Activated CD4-positive, alpha-beta T cell treated with anti-CD3 and anti-CD28 coated beads, Interleukin-10, Interleukin-2, amounts not matched to agents 100 ng/mL and 50 ng/mL, durations not matched to agents 16 hours and 8 hours (primary cell): ENCODE measurements at regions not wholly inside any gene's neighbourhood (a gene's known extent, or its start where the extent isn't known, plus 50 kb on each side); places are given as distances from the start of the nearest gene placed in this dataset.
"Not testable (repeated sequence)": the region's sequence is repeated elsewhere in the genome, so short reads cannot be mapped to it uniquely, and the experiment has no call there.

ENCODE experiments used
- DNase-seq: peaks from one replicate; pipeline ENCODE4 v3.0.0-alpha.2; 2020

DNA sequence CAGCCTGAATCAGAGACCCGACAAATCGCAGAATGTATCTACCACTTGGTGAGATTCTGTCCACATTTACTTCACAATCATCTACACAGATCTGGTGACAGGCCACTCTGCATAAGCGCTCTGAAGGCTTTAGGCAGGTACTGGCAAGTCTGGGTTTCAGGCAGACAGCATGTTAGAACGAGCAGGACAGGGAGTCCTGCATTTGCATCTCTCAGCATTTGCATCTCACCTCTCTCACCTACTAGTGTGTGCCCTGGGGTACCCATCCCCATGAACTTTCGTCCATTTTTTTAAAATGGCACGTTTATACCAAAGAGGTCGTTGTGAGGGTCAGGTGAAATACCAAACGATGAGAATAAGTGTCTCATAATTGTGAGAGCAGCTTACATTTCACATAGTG is 108.2 kb downstream of the SPATA31A1 start:
- not testable (repeated sequence) for DNase-seq

DNA sequence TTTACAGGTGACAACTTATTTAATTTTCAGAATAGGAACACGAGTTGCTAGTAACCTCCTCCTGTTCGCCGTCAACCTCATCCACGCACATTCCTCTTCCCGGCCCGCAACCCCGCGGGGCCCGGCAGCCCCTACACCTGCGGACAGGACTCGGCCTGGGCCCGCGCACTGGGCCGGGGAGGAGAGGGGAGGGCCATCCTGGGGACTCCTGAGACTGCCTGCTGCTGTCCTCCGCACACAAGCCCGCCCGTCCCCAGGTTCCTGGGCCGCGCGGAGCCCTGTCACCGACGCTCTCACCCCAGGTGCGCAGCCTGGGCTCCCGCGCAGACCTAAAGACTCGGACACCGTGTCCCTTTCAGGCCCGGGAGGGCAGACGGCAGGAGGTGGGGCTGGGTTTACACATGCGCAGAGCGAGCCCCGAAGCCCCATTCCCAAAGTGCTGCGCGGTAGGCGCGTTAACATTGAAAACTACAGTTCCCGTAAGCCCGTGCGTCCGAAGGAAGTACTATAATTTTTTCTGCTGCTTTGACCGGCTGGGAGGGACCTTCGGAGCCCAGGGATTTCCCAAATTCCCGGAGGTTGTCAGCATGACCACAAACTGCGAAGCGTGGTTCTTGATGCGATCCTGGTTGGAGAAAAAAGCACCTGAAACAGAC is 108.8 kb downstream of the SPATA31A1 start:
- peak; percentile 89 for DNase-seq

DNA sequence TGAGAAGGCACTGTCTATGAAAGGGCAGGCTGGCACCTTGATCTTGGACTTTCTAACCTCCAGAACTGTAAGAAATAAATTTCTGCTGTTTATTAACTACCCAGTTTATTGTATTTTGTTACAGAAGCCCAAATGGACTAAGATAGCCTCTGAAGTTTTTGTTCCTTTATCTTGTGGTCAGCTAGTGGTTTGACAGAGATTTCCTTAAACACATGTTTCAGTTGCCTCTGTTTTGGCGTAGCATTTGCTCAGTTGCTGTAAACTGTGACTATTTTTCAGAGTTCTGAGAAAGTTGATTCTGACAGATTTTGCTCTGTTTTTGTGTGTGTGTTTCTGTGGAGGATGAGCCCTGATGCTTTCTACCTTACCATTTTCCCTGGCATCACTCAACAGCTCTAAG is 119.0 kb downstream of the SPATA31A1 start:
- DNase-seq, result not testable (repeated sequence)

DNA sequence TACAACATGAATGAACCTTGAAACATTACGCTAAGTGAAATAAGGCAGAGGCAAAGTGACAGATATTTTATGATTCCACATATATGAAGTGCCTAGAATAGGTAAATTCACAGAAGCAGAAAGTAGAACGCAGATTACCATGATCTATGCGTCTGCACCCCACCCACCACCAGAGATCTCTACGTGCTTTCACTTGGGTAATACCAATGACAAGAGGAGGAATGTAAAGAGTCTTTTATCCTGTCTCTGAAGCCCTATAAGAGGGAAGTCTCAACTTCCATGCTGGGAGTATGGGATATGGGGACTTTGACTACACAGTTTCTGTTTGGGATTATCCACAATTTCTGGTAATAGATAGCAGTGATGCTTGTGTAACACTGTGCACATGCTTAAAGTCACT is 127.6 kb downstream of the SPATA31A1 start:
- not testable (repeated sequence) for DNase-seq

DNA sequence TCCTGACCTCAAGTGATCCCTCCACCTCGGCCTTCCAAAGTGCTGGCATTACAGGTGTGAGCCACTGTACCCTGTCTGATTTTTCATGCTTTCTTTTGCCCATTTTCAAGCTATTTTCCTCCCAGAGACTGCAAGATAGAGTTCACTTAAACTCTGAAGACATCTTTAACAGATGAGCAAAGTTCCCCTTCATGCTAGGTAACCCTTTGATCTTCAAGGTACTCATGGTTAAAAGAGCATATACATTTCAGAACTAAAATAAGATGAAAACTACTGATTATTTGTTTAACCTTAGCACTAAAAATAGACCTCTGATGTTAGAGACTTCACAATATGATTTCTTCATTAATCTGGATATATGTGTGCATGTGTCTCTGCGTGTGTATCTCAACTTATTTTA is 128.4 kb downstream of the SPATA31A1 start:
- not testable (repeated sequence) for DNase-seq

DNA sequence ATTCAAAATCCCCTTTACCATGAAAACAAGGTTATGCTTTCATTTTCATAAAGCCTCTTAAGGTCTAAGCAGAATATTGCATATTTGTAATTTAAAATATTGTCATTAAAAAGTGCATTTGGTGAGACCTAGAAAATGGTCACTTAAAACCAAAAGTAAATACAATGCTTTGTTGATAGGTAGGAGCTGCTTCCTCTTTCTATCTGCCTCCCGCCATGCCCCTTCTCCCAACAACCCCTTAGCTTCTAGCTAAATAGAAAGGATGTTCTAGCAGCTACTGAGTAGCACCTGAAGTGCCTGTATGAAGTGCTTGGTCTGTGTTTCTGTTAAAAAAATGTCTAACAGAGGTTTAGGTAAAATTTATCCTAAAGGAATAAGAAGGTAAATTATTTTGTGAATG is 128.8 kb downstream of the SPATA31A1 start:
- DNase-seq, result not testable (repeated sequence)

DNA sequence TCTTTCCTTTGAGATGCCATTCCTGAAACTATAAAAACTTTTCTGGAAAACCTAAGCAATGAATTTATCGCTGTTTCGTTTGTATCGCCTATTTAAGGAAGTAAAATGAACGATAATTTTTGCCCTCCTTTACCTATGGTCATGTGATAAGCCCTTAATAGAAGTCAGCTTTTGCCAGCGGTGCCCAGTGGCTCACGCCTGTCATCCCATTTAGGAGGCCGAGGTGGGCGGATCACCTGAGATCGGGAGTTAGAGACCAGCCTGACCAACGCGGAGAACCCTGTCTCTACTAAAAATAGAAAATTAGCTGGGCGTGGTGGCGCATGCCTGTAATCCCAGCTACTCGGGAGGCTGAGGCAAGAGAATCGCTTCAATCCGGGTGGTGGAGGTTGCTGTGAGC is 132.0 kb downstream of the SPATA31A1 start:
- not testable (repeated sequence) for DNase-seq

DNA sequence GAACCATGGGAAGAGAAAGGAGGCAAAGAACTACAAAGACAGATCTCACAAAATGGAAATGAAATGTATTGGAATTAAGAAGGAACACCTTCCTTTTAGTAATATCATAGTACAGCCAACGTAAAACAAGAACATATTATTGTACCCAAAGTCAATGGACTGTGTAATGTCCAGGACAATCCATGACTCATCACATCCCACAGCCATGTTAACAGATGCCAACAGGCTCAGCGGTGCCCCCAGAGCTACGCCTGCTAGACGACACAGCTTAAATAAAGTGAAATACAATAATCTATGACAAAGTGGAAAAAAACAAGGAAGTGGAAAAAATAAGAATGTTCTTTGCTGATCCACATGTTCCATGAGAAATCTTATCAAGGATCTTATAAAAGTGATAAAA is 140.8 kb downstream of the SPATA31A1 start:
- DNase-seq, result not testable (repeated sequence)

DNA sequence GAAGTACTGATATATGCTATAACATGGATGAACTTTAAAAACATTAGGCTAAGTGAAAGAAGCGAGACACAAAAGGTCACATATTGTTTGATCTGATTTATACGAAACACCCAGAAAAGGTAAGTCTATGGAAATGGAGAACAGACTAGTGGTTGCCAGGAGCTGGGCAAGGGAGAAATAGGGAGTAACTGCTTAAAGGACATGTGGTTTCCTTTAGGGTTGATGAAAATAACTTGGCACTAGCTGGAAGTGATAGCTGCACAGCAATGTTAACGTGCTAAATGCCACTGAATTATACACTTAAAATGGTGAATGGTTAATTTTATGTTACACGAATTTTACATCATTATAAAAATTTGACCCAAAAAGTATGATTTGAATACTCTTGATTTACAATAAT is 147.7 kb downstream of the SPATA31A1 start:
- DNase-seq, result not testable (repeated sequence)

DNA sequence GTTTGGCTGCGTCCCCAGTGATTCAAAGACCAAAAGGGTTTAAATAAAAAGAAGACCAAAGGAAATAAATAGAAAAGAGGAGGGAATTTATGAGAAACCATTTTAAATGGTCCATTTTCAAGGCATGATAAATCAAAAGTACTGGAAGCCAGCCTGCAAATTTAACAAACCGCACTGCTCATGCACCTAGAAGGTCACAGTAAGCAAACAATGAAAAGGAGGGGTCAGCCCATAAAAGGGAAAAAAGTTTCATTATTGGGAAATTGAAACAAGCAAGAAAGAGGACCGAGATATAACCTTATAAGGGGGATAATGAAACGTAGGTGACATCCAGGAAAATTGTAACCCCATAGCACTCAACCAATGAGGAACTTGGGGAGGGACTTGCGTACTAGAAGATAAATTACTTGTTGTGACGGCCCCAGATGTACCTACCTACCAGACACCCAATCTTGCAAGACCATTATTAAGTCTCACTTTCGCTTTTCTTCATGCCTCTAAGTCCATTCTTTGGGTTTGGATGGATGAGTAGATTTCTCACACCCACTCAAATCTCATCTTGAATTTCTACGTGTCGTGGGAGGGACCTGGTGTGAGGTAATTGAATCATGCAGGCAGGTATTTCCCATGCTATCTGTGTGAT is 172.0 kb downstream of the SPATA31A1 start:
- not testable (repeated sequence) for DNase-seq

DNA sequence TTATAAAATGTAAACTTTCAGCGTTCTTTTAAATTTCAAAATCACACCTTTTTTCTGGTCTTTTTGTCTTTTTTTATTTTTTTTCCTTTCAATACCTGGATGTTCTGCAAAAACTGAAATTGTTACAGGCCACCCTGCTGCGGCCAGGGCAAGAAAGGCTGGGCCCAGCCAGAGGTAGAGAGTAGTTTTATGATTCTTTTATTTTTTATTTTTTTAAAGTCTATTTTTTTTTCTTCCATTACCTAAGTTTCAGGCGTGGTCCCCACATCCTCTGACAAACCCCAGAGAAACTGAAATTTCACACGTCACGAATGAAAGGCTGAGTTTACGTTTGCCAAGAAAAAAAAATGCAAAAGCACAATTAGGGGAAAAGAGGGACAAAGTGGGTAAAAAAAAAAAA is 177.1 kb downstream of the SPATA31A1 start:
- DNase-seq, result not testable (repeated sequence)

DNA sequence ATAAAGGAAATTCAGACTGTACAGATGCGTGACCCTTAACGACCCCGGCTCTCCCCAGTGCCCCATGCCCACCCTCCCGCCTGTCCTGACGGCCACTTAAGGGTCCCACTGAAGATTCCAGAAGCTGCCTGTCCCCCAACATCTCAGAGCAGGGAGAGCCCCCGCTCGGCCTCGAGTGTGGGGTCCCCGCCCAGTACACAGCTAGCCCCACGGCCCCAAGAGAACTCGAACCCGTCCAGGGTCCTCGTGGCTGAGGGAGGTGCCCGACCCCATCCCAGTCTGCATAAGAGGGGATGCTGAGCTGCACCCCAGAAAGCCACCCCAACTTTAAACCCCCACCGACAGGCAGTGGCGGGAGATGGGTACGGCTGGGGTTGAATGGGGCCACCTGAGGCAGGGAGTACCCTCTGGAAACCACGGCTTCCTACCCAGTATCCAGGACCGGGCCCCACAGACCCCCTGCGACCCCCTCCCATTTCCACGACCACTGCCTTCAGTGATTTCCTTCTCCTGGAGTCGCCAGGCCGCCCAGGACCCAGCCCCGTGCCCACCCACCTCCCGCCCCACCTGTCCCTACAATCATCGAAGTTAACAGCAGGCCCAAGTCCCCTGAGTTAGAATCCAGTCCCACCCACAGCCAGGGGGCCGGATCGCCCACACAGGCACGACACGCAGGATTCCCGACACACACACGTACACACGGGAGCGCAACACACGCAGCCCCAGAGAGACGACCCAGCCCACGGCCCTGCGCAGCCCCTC is 177.7 kb downstream of the SPATA31A1 start:
- not testable (repeated sequence) for DNase-seq

DNA sequence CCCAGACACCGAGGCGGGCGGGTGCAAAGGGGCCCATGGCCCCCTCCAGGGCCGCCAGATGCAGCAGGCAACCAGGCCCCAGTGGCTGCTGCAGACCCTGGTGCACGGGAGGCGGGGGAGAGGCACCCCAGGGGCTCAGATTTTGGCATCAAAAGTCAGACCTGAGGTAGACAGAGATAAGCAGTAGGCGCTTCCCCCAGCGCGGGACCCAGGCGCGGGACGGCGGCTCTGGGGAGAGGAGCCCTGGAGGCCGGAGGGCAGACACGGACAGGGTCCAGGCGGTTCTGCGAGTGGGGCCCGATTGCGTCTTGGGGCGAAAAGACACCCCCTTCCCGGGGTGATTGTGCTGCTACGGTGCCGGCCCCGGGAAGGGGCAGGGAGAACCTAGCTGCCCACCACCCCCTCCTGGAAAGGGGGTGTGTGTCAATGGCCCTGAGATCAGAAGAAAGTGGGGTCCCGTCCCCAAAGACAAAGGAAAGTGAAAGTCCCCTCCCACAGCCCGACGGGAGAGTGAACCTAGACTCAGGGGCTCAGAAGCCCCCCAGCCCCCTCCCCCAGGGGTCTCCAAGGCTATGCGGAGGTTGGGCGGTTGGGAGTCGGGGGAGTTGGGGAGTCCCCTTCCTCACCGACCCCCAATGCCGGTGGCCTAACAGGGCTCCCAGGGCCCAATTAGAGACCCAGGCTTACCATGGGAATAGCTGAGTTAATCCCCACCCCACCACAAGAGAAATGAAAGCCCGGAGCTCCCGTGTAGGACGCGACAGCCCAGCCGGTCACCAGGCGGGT is 178.5 kb downstream of the SPATA31A1 start:
- not testable (repeated sequence) for DNase-seq

DNA sequence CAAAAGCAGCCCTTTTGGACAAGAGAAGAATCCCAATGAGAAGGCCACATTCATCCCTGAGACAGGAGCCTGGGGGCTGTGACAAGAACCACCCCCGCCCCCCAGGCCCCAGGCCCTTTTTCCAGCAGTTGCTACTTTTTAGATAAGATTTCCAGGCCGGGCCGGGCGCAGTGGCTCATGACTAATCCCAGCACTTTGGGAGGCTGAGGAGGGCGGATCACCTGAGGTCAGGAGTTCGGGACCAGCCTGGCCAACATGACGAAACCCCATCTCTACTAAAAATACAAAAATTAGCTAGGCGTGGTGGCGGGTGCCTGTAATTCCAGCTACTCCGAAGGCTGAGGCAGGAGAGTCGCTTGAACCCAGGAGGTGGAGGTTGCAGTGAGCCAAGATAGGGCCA is 179.4 kb downstream of the SPATA31A1 start:
- not testable (repeated sequence) for DNase-seq

DNA sequence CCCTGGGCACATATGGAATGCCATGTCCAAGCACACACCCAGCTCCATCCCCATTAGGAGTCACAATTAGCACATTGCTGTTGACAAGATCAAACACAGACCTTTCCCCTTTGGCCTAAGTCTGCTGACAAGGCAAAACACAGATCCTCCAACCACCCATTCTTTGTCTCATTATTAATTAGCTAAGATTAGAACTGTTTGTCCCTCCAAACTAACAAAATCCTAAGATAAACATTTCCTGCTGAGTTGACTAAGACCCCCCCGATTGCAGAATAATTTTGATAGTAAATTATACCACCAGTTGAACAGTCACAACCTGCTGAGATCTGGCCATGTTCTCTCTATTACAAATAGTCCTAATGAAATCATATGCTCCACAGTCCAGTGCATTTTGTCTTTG is 186.7 kb downstream of the SPATA31A1 start:
- not testable (repeated sequence) for DNase-seq

DNA sequence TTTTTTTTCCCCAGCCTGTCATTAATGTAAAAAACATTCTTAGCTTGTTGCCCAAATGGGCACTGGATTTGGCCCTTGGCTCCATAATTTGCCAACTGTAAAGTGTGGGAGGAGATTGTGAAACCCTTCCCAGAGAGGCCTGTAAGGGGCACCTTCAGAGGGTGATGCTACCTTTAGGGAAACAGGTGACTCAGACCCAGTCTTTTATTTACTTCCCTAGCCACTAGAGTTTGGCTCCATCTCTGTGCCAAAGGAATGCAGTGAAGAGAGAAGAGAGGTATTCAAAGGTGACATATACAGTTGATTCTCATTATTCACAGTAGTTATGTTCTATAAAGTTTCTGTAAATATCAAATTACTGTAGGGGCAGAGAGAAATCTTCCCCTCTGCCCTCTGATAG is 189.6 kb downstream of the SPATA31A1 start:
- DNase-seq, result not testable (repeated sequence)

DNA sequence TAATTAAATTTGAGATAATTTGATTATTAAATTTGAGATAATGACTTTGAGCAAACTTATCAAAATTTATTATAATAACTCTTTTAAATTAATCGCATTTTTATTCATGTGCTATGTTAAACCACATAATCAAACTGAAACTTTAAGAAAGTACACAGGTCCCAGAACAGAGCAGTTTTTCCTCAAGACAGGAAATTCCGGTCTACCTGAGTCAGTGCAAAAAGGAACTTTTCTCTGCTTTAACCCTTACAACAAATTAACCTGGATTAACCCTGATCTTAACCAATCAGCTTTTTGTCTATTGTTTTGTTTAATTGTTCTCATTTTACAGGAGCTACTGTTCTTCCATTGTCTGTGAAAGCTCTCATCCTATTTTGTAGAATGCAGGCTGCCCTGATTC is 195.1 kb downstream of the SPATA31A1 start:
- not testable (repeated sequence) for DNase-seq

DNA sequence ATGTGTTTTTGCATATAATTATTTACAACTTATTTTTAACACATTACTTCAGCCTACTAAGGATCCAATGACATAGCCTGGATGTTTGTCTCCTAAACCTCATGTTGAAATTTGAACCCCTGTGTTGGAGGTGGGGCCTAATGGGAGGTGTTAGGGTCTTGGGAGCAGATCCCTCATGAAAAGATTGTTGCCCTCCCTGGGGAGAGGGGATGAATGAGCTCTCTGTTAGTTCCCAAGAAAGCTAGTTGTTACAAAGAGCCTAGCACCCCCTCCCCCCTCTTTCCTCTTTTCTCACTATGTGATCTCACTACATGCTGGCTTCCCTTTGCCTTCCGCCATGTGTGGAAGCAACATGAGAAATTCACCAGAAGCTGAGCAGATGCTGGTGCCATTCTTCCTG is 196.1 kb downstream of the SPATA31A1 start:
- DNase-seq, result not testable (repeated sequence)

DNA sequence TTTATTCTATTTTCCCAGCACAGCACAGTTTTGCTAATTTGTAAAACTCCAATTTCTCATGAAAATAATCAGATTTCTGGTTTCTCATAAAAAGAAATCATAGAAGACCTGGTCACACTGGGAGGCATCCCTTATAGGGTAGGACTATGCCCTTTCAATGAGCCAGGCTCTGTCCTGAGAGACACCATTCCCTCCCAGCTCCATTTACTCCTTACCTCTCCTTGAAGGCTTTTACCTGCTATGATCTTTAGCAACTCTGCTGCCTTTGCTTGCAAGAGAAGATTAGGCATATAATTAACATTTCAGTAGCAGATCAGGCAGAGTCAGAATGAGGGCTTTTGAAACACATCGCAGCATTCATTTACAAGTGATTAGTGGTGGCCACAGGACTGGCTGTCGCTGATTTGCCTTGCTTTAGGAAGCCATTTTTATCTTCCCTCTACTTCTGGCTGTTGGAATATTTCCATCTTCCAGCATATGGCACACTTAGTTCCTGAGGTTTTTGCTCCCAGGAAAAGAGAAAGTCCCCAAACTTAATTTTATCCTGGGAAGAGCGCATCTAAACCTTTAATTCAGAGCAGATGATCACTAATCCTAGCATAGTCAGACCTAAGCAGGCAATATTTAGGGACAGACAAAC is 196.9 kb downstream of the SPATA31A1 start:
- not testable (repeated sequence) for DNase-seq

DNA sequence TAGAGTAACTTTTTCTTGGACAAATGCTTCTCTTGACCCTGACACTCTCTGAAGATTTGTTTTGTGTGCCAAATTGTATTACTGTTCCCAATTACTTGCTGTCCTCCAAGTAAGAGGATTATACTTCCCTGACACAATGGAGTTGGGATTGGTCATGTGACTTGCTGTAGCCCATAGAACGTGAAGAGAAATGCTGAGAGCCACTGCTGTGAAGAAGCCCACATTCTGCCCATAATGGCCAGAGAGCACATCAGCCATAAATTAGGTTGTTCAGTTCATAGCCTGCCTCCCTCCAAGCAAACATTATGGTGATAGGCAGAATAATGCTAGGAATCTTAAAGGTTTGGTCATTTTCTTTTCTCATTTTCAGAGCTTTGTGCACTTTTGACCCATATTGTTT is 198.9 kb downstream of the SPATA31A1 start:
- not testable (repeated sequence) for DNase-seq

DNA sequence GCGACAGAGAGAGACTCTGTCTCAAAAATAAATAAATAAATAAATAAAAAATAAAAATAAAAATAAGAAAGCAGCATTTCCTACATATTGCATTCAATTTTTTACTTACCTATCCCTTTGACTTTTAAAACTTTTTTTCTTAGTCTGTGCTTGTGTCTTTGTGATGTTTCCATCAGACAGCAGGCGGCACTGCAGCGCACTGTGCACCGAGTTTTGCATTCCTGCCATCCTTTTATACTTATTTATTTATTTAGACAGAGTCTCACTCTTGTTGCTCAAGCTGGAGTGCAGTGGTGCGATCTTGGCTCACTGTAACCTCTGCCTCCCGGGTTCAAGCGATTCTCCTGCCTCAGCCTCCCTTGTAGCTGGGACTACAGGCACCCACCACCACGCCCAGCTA is 203.9 kb downstream of the SPATA31A1 start:
- DNase-seq, result peak; percentile 15

DNA sequence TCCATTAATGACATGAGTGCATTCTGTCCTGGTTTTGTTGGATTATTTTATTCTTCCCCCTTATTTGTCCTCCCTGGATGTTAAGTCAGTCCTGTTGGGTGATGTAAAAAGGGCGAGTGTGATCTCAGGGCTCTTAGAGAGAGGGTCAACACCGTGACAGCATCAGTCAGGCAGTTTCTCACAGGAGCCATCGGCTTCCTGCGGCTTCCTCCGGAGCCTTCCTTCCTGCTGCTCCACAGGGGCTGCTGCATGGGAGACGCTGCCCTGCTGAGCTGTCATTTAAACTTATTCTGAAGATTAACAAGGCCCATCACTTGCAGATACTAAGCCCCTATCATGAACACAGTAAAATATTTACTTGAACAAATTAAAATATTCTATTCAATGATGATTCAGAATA is 211.3 kb downstream of the SPATA31A1 start:
- not testable (repeated sequence) for DNase-seq
